Upper lobe of left lung (tissue), 4 donors: ENCODE measurements at regions not wholly inside any gene's neighbourhood (a gene's known extent, or its start where the extent isn't known, plus 50 kb on each side); places are given as distances from the start of the nearest gene placed in this dataset.

ENCODE experiments used
- EP300 ChIP-seq, 4 donors: sonication (generic); formaldehyde crosslinking; IDR thresholded peaks; one replicate each; pipeline ENCODE4 v1.5.1; 2017; ENCODE audit warnings: antibody characterized with exemption in 4 of 4, control low read depth in 2 of 4
- TF ChIP-seq, protein P1 (sequence below), 6 experiments: fragments of 450-650 bp in 4 of 6; fragments of 200-600 bp in 2 of 6; sonication (generic) in 2 of 6; IDR thresholded peaks; one replicate each; pipeline ENCODE4 v1.5.1; 2016 to 2019; ENCODE audit warnings: antibody characterized with exemption in 6 of 6

DNA sequence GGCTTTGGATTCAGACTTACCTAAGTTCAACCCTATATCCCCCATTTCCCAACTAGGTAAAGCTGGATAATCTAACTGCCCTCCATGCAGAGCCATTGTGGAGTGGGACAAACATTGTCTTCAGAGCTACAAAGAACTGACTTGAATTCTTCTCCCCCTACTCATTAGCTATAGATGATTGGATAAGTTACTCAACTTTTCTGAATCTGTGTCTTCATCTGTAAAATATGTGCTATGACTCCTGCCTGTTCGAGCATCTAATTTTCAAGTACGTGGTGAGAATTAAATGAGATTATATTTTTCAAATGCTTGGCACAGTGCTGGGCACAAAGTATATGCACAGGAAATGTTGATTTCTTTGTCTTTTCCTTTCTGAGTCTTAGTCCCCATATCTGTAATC is 240.3 kb upstream of the TCF21 start:
- TF ChIP-seq EP300 (IDR thresholded peaks at IDR 0.05): no peak
- TF ChIP-seq, protein P1, sequence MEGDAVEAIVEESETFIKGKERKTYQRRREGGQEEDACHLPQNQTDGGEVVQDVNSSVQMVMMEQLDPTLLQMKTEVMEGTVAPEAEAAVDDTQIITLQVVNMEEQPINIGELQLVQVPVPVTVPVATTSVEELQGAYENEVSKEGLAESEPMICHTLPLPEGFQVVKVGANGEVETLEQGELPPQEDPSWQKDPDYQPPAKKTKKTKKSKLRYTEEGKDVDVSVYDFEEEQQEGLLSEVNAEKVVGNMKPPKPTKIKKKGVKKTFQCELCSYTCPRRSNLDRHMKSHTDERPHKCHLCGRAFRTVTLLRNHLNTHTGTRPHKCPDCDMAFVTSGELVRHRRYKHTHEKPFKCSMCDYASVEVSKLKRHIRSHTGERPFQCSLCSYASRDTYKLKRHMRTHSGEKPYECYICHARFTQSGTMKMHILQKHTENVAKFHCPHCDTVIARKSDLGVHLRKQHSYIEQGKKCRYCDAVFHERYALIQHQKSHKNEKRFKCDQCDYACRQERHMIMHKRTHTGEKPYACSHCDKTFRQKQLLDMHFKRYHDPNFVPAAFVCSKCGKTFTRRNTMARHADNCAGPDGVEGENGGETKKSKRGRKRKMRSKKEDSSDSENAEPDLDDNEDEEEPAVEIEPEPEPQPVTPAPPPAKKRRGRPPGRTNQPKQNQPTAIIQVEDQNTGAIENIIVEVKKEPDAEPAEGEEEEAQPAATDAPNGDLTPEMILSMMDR (IDR thresholded peaks at IDR 0.05): no peak
